Loucy (cell line): ENCODE measurements at regions not wholly inside any gene's neighbourhood (a gene's known extent, or its start where the extent isn't known, plus 50 kb on each side); places are given as distances from the start of the nearest gene placed in this dataset.

Source experiments
- EZH2phosphoT487 ChIP-seq: fragments of 200-600 bp; IDR thresholded peaks from 2 replicates; pipeline ENCODE4 v1.6.1; 2018; ENCODE audit warnings: antibody characterized with exemption, mild to moderate bottlenecking, moderate library complexity, borderline replicate concordance
- TF ChIP-seq, protein P1 (sequence below): fragments of 200-600 bp; sonication (generic); conservative IDR thresholded peaks from 2 replicates; pipeline ENCODE4 v1.5.1; 2014; ENCODE audit warnings: mild to moderate bottlenecking, antibody characterized with exemption, low read length

DNA sequence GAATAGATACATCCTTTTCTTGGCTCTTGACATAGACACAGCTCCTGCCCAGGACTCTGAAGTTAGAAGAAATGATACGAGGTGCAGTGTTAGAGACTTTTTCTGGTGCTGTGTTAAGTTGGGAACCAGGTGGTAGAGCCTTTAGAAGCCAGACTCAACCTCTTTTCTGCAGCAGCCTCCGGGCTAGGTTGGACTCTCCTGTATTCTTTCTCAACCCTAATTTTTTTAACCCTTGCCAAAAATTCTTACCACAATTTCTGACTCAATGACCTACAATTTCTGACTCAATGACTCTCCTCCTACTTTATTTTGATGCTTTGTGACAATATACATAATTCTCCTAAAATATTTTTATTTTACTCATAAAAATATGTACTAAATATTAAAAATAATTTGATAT is 127.4 kb upstream of the PRL start:
- TF ChIP-seq, protein P1, sequence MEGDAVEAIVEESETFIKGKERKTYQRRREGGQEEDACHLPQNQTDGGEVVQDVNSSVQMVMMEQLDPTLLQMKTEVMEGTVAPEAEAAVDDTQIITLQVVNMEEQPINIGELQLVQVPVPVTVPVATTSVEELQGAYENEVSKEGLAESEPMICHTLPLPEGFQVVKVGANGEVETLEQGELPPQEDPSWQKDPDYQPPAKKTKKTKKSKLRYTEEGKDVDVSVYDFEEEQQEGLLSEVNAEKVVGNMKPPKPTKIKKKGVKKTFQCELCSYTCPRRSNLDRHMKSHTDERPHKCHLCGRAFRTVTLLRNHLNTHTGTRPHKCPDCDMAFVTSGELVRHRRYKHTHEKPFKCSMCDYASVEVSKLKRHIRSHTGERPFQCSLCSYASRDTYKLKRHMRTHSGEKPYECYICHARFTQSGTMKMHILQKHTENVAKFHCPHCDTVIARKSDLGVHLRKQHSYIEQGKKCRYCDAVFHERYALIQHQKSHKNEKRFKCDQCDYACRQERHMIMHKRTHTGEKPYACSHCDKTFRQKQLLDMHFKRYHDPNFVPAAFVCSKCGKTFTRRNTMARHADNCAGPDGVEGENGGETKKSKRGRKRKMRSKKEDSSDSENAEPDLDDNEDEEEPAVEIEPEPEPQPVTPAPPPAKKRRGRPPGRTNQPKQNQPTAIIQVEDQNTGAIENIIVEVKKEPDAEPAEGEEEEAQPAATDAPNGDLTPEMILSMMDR = no peak
- no peak for TF ChIP-seq EZH2phosphoT487
